Epidermal melanocyte (primary cell): ENCODE measurements at regions not wholly inside any gene's neighbourhood (a gene's known extent, or its start where the extent isn't known, plus 50 kb on each side); places are given as distances from the start of the nearest gene placed in this dataset.

Experiments
- DNase-seq: peaks from one replicate; pipeline ENCODE4 v3.0.0; 2011; ENCODE audit warnings: low spot score; ENCODE audit not compliant: insufficient read length

DNA sequence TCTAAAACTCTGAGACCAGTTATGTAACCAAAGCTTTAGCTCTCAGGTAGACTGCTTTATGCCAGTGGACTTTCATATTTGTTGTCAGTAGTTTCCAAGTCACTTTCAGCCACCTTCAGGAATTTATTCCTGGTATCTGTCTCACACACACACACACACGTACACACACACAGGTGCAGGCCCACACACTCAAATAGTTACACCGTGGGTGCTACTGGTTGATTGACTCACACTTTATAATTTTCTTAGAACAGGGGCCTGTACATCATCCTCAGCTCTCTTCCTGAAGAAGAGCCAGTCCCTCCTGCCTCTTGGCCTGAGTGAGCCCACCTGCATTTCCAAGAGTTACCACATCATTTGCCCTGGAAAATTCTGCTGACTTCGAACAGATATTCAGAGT lies 555.2 kb downstream of the SOX6 start:
- DNase-seq, result no peak

DNA sequence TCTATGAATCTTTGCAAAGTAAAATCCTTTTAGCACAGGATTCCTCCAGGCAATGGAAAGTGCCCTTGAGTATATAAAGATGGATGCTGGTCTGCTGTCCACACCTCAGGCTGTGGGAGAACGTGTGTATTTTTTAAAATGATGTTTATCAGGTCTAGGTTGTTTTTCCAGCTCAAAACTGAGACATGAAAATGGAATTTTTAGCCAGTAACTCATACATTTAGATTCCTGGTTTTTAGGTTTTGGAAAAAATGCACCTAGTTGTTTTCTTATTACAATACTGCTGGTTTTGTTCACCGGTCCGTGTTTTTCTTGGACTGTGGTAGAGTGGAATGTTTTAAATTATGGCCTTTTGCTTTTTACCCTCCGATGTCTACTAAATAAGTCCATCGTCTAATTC lies 554.7 kb downstream of the SOX6 start:
- no peak for DNase-seq

DNA sequence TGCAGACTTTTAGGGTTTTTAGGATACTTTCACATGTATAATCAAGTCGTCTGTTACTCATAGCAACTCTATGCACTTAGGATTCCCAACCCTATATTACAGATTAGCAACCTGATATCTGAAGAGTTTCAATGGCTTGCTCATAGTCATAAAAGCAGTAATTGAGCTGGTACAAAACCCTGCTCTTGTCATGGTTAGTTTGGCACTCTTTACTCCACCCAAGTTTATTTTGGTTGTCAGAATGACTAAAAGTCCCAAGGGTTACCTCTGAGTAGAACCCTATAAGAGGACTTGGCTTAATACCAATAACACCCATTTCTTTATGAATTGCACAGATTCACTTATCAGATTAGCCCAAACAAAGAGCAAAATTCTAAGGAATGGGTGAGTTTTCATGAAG lies 550.6 kb downstream of the SOX6 start:
- DNase-seq, result no peak

DNA sequence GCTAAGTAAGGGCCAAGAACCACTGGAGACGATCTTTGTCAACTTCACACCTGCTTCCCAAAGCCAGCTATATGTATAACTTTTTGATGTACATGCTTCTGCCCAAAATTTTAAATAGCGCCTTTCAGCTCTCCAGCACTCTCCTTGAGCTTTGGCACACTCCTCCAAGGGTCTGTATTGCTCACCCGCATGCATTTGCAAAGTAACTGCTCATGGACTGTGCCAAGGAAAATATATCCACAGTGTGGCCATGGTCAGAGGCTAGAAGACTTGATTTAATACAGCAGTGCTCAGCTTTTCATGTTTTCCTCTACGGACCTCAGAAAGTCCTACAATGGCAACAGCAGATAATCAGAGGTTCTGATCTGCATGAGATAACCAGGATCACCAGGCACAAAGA lies 550.1 kb downstream of the SOX6 start:
- no peak for DNase-seq

DNA sequence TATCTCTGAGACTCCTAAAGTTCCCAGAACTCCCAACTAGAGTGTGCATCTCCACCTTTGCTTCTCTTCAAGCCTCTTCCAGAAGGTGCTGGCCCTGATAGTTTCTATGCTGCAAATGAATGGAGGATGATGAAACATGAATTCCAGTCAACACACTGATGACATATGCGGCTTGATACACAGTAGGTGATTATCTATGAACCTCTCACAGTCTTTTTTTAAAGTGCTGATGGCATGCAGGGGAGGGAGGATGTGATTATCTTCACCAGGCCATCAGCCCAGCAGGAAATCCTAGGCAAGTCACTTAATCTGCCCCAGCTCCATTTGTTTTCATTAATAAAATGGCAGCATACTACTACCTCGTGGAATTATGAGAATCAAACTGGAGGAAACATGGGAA lies 548.5 kb downstream of the SOX6 start:
- no peak for DNase-seq

DNA sequence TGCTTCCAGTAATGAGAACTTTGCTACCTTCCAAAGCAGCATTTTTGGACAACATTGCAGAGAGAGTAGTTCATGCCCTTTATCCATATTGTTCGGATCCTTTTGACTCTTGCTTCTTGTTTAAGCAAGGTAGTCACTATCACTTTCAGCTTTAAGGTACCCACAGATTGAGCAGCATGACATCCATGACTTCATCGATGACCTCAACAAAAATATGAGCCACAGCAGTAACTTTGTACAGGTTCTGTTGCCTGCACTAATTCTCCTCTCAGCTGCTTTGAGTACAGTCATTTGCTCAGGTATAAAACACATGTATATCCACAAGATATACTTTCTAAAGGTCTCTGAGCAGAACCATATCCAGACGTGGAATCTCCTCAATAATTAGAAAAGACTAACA lies 546.3 kb downstream of the SOX6 start:
- no peak for DNase-seq

DNA sequence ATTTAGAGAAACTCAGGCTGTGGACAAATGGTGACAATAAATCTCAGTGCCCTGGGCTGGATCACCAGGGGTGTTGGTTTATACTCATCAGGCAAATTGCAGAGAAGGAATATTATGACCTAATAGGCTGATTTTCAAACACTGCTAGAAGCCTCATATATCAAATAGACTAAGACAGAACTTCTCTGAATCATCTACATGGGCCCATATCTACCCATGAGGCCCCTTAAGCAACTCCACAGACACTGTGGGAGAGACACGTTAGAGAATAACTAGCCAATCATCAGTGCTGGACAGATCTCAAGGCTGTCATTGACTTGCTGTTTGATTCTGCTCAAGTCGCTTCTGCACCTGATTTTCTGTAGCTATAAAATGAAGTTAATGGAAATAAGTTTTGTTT lies 545.8 kb downstream of the SOX6 start:
- no peak for DNase-seq

DNA sequence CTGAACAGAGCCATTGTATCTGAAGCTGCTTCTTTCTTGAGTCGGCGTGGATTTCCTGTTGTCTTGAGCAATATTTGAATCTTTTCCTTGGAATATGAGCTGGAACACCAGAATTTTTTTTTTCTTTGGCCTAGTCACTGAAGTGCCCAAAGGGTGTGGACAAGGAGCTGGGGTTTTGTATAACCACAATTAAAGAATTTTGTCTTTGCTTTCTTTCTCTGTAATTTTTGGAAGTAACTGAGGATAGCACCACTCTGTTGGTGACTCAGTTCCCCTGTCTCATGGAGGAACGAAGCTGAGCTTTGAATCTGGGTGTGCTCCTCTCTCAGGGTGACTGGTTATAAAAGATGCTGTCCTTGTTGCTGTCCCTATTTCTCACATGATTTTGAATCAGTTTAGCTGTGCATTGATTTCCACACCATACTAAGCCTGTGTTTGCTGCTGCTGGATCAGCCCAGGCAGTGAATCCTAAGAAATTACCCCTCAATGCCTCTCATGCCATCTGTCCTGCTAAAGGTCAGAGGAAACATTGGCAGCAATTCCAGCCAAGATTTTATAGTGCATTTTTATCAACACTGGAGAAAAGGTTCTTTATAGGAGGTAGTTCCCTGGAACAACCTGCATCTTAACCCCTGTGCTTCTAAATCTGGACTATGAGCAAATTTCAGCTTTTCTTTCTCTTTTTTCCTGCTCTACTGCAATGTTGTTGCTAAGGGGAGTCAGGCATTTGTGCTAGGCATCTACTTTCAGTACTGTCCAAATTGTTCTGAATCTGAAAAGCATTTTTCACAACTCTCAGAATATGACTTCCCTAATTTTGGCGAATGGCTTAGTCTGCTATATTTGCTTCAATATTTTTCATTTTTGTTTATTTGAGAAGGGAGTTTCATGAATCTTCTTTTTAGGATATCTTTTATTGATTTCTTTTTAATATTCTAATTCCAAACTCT lies 540.8 kb downstream of the SOX6 start:
- DNase-seq, result no peak

DNA sequence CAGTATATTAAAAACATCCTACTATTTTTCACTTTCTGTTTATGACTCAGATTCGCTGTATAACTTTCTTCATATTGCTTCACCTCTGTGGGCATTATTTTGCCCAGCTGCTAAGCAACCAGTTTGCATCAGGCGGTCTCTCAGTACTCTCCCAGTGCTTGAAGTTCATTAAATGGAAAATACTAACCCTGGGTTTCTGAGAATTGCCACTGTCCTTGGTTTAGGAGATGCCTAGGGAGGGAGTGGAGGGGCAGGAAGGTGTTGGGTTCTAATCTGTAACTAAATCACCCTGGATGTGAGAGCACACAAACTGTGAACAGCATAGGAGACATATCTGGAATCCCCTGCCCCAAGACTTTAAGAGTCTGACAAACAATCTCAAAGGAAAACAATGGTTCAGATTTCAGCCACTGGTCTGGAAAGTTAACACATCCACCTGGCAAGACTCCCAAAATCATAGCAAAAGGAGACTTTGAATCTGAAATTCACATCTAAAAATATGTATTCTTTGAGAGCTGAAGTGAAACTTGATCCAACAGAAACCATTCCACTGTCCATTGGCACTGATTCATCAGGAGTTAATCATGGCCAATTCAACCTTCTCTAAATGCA lies 540.0 kb downstream of the SOX6 start:
- DNase-seq, result no peak

DNA sequence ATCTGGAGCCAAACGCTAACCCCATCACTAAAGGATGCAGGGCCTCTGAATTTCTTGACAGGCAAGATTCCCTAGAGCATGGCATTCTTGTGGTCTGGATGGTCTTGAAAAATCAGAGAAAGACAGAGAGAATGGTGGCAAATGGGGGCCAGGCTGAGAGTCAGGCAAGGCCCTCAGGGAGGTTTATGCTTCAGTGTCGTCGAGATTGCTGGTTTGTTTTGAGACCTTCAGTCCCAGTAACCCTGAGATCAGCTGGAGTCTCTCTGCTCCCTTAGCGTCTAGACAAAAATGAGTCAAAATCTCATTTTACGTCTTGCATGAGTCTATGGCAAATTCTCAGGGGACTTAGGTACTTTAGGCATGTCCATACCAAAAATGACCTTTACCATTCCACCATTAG lies 539.3 kb downstream of the SOX6 start:
- no peak for DNase-seq

DNA sequence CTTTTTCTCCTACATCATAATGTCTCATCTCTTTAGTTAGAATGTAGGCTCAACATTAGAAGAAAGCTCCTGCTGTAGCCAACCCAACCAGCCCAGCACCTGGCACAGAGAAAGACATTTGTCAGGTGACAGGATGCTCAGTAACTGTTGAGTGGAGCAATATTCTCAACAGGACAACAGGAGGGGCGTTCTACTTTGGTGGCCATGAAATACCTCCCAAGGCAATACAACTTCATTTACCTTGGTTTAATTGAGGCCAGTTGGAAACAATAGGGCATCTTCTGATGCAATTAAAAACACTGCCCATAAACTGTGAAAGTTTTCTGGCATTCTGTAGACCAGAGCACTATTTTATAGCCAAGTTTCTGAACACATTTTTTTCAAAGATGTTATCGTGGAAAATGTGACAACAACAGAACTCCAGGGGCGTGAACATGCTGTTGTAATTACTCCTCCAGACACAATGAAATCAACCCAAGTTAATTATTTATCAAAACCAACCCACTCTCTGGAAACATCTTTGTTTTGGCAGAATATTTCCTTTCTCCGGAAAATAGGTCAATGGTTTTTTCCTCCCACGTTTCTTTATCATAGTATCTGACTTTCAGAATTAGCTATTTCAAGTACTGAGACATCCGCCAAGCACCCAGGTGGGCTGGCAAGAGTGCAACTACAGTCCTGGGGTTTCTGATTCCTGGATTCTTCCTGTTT lies 538.1 kb downstream of the SOX6 start:
- DNase-seq, result no peak

DNA sequence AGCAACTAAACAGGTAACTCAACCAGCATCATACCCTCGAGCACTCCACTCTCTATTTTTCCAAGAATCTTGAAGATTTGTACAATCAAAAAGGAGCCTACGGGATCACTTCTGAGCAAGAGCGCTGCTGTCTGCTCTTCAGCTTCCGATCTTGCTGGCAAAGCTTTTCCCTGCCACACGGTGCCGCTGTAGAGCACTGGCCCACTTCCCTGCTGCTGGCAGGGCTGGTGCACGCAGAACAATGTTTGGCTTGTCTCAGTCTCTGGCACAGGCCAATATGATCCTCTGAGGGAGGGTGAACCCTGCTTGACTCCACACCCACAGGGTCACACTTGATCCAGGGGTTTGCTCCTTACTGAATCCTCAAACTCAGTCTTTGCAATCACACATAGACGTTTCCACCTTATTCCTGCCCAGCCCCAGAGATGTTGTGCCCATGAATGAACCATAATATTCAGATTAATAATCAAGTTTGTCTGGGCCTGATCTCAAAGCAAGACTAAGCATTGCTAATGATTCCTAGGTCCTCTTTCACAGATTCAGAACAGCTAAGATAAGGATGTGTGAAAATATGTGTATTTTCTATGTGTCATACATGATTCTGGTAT lies 536.6 kb downstream of the SOX6 start:
- peak; percentile 54 for DNase-seq

DNA sequence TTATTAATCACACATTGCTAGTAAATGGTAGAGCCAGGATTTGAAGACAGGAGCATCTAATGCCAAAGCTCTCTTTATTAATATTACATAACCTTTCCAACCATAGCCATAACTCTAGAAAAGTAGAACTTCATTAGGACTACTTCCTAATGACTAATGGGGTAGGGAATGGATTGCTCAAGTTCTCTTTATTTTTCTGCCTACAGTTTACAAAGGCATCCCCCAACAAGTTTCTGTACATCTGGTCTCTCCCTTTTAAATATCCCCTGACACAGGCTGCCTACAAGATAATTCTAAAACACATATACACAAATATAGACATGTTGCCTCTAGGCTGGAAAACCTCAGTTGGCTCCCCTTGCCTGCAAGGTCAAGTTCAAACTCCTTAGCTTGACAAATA lies 534.9 kb downstream of the SOX6 start:
- DNase-seq, result no peak

DNA sequence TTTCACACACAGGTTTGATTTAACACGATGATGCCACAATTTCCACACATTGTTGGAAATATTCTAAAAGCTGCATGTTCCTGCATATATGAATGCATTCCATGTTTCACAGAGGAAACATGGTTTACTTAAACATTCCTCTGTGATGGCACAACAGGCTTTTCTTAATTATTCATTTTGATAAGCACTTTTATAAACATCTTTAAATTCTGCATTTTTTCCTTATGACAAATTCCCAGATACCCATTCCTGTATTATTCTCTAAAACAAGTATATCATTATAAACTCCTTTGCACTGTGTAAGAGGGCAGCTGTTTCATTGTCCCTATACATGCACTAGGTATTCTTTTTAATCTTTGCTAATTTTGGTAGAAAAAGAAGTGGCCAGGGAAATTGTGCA lies 532.3 kb downstream of the SOX6 start:
- DNase-seq, result no peak

DNA sequence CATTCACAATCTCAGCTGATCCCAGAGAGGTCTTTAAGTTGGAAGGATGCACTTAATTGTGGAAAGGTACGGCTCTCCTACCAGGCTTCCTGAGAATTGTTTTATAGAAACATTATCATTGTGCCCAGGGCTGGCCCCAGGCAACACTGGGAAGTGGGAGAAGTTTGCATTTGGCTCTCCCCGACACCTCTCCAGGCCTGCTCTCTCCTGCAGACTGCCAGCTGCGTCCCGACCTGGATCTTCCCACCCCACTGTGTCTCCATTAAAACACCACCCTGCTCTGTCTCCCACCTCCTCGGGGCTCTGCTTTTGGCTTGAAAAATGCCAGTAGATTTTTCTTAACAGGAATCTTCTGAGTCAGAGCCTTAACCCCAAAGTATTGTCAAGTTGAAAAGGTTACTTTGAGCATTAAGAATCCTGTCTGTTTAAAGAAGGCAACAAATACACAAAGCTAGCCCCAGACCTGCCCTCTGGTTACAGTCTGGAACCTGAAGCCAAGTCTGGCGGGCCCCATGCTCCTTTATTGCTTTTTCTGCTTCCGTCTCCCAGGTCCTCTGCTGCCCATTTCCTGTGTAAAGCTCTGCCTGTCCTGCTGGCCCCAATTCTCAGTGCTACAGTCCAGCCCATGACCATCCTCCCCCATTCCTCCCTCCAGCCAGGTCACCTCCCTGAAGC lies 530.2 kb downstream of the SOX6 start:
- no peak for DNase-seq

DNA sequence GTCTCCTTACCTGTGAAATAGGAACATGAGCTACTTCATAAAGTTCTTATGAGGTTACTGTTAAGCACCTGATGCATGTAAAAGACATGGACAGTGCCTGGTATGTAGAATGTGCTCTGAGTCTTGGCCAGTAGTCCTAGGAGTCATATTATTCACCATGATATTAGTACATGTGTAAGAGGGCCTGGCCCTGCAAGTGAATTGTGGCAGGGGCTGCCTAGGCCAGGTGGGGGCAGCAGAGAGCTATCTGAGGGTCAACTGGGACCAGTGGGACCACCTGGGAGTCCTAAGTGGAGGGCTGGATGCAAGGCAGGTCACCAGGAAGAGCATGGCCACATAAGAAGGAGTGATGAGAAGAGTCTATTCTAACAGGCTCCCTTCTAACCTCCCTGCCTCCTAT lies 529.5 kb downstream of the SOX6 start:
- no peak for DNase-seq

DNA sequence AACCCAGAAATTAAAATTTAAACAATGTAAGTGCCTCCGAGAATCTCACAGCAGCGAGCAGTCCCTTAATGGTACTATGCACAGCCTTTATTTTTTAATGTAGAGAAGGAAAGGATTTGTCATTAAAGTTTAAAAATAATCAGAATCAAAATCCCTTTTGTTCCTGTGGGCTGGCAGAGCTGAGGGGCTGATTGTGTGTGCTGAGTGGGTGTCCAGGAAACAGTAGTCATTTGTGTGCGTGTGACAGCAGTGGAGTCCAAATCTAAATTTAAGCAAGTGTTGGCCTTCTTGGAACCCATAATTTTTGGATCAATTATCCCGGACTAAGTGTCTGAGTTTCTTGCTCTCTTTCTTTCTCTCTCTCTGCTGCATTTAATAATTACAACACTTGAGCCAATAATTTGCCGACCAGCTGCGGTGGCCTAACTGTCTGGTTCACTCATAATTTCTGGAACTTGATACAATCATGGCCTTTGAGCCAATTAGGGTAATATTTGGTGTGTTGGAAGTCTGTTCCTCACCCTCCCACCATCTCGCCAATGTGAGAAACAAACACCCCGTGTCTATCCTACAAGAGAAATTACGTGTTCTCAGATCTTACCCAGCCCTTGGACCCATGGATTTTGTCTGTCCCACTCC lies 528.0 kb downstream of the SOX6 start:
- no peak for DNase-seq

DNA sequence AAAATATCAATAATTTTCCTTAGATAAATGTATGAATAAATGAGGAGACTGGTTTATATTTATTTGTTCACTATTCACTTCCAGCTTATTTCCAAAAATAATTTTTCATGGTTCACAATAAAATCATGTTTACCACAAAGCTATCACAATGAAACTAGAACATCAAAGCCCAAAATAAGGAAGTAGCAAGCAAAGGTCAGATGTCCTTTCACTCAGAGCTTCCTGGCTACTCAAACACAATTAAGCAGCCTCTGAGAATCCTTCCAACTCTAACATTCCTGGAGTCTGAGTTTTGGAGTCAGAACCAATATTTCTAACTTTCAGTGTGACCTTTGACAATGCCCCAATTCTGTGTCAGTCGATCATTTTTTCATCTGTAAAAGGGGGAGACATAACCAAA lies 527.0 kb downstream of the SOX6 start:
- no peak for DNase-seq

DNA sequence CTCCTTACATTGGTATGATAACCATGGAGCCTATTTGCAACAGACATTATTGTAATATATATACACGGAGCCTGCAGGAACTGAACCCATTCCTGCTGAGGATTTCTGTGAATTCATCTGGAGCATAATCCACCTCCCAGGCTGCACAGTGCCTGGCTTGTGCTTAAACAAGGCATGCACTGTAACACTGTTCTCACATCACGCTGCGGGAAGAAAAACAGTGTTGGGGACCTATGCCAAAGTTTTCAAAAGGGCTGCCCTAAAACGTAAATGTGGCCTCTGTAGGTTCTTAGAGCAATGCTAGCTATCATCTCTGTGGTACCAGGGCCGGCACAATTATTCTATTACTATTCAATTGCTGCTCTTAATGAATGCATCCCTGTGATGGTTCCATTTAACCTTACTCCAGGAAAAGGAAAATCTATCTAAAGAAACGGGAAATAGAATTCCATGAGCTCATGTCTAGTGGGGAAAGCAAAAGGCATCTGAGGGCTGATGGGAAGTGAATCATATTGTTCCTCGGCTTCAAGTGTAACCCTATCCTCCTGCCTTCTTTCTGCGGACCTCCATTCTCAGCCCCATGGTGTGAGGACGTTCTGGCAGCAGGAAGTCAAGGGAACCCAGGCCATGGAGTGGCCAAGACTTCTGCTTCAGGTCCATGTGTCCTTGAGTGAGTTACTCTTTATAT lies 525.5 kb downstream of the SOX6 start:
- no peak for DNase-seq

DNA sequence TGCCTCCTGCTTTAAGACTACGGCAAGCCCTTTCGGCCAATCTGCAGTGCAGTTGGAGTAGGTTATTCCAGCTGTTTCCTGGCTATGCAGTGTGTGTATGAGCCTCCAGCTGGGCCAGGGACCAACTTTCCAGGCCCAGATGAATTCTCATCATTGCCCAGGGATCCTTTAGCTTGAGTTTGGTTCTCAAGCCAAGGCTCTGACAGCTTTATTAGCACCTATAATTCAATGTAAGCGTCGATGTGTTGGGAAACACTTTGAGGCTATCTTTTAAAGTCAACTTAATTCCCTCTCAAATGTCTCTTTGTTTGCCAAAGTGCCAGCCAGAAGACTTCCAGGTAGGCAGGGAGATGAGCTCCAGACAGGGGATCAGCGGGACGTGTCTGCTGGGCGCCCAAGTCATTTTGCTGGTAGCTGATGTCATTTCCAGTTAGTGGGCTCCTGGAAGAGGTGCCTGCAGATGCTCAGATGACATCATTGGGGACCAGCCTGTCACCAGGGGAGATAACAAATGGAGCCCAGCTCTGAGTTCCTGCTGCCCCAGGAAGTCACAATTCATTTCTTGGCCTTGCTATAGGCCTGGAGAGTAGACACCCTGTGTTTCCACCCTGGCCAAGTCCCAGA lies 520.4 kb downstream of the SOX6 start:
- DNase-seq, result no peak
